WTC11 (cell line): ENCODE measurements at regions not wholly inside any gene's neighbourhood (a gene's known extent, or its start where the extent isn't known, plus 50 kb on each side); places are given as distances from the start of the nearest gene placed in this dataset.

Experiments
- ATAC-seq: fragments of 200-7000 bp; cut with Tn5 transposase; 2 replicates; pipeline ENCODE4 v1.10.0; 2021; ENCODE audit warnings: mild to moderate bottlenecking, moderate library complexity
- CTCF ChIA-PET: fragments of 300-600 bp; sonication (Branson Sonifier 250); formaldehyde crosslinking; loops from one replicate; lab custom pipeline; 2021; ENCODE audit warnings: antibody characterized with exemption; lab: Charles Lee
- POLR2A ChIA-PET: fragments of 350-600 bp; sonication (Branson Sonifier 250); formaldehyde crosslinking; loops from one replicate; lab custom pipeline; 2021; ENCODE audit warnings: antibody characterized with exemption; lab: Charles Lee
- DNase-seq: peaks from one replicate; pipeline ENCODE4 v3.0.0; 2021; ENCODE audit warnings: low spot score
- H3K27ac Mint-ChIP-seq: 2 replicates; pipeline ENCODE4 v1.8.0; 2021; ENCODE audit warnings: mixed read lengths
- H3K27me3 Mint-ChIP-seq: 2 replicates; pipeline ENCODE4 v1.8.0; 2021; ENCODE audit warnings: low read depth, mild to moderate bottlenecking, moderate library complexity, mixed read lengths
- H3K36me3 Mint-ChIP-seq: 2 replicates; pipeline ENCODE4 v1.8.0; 2021; ENCODE audit warnings: mixed read lengths
- H3K4me1 Mint-ChIP-seq: 2 replicates; pipeline ENCODE4 v1.8.0; 2022; ENCODE audit warnings: mixed read lengths
- H3K4me3 Mint-ChIP-seq: 2 replicates; pipeline ENCODE4 v1.8.0; 2021; ENCODE audit warnings: mild to moderate bottlenecking, moderate library complexity, mixed read lengths
- H3K9me3 Mint-ChIP-seq: 2 replicates; pipeline ENCODE4 v1.8.0; 2021; ENCODE audit warnings: mixed read lengths
- AR ChIP-seq: fragments of 250-450 bp; sonication (Bioruptor Pico); IDR thresholded peaks from 2 replicates; pipeline ENCODE4 v1.9.0; 2021; ENCODE audit warnings: mild to moderate bottlenecking
- CDX4 ChIP-seq: fragments of 250-450 bp; sonication (Bioruptor Pico); IDR thresholded peaks from 2 replicates; pipeline ENCODE4 v1.9.0; 2021; ENCODE audit warnings: moderate library complexity, mild to moderate bottlenecking, inconsistent platforms, borderline replicate concordance
- CREB1 ChIP-seq: sonication (generic); formaldehyde crosslinking; IDR thresholded peaks from 2 replicates; pipeline ENCODE4 v1.8.0; 2023; ENCODE audit warnings: mild to moderate bottlenecking, missing genetic modification reagents
- NR1H2 ChIP-seq: sonication (generic); formaldehyde crosslinking; IDR thresholded peaks from 2 replicates; pipeline ENCODE4 v1.9.0; 2021; ENCODE audit warnings: mild to moderate bottlenecking, moderate library complexity, missing genetic modification reagents
- OVOL2 ChIP-seq: fragments of 250-450 bp; sonication (Bioruptor Pico); IDR thresholded peaks from 2 replicates; pipeline ENCODE4 v1.9.0; 2021; ENCODE audit warnings: mild to moderate bottlenecking, borderline replicate concordance
- PREB ChIP-seq: sonication (generic); formaldehyde crosslinking; IDR thresholded peaks from 2 replicates; pipeline ENCODE4 v1.8.1; 2022; ENCODE audit warnings: mild to moderate bottlenecking, missing genetic modification reagents, moderate library complexity, borderline replicate concordance
- RORB ChIP-seq: fragments of 250-450 bp; sonication (Bioruptor Pico); IDR thresholded peaks from 2 replicates; pipeline ENCODE4 v1.9.0; 2021; ENCODE audit warnings: mild to moderate bottlenecking
- SMAD3 ChIP-seq: sonication (generic); formaldehyde crosslinking; IDR thresholded peaks from 2 replicates; pipeline ENCODE4 v1.8.0; 2022; ENCODE audit warnings: missing genetic modification reagents, mild to moderate bottlenecking, borderline replicate concordance
- SMAD4 ChIP-seq: sonication (generic); formaldehyde crosslinking; IDR thresholded peaks from 2 replicates; pipeline ENCODE4 v1.8.0; 2022; ENCODE audit warnings: mild to moderate bottlenecking, missing genetic modification reagents
- SOX15 ChIP-seq: fragments of 250-450 bp; sonication (Bioruptor Pico); IDR thresholded peaks from 2 replicates; pipeline ENCODE4 v1.9.0; 2021; ENCODE audit warnings: mild to moderate bottlenecking
- USF1 ChIP-seq: sonication (generic); formaldehyde crosslinking; IDR thresholded peaks from 2 replicates; pipeline ENCODE4 v1.8.0; 2022; ENCODE audit warnings: mild to moderate bottlenecking, missing genetic modification reagents
- ZMAT4 ChIP-seq: fragments of 250-450 bp; sonication (Bioruptor Pico); IDR thresholded peaks from 2 replicates; pipeline ENCODE4 v1.9.0; 2021; ENCODE audit warnings: mild to moderate bottlenecking
- ZNF396 ChIP-seq: fragments of 250-450 bp; sonication (Bioruptor Pico); IDR thresholded peaks from 2 replicates; pipeline ENCODE4 v1.8.0; 2021; ENCODE audit warnings: mild to moderate bottlenecking, moderate library complexity, borderline replicate concordance
- ZNF512 ChIP-seq: sonication (generic); formaldehyde crosslinking; IDR thresholded peaks from 2 replicates; pipeline ENCODE4 v1.8.1; 2022; ENCODE audit warnings: missing genetic modification reagents, borderline replicate concordance

GRCh38 chr6:156699935-156700334, 77.2 kb upstream of the ARID1B start (continued):
- TF ChIP-seq NR1H2 (CRISPR knock-in tag) (no peak), CDX4 (no peak), CREB1 (no peak)

GRCh38 chr6:156699017-156699421, 78.2 kb upstream of the ARID1B start:
- Mint-ChIP-seq H3K36me3 (no peaks in the 10 kb centered on the region), H3K4me1 (no peaks in the 10 kb centered on the region), H3K27me3 (no peaks in the 10 kb centered on the region), H3K4me3 (no peak overlapping the region), H3K9me3 (no peaks in the 10 kb centered on the region), H3K27ac (no peak overlapping the region)
- TF ChIP-seq OVOL2 (CRISPR knock-in tag): no peak
- no peak for TF ChIP-seq AR
- DNase-seq (no peak), ATAC-seq (no peak)
- POLR2A ChIA-PET: no interaction called here
- CTCF ChIA-PET: no interaction called here

- no peaks in the 10 kb centered on the region for H3K27me3 Mint-ChIP-seq
- TF ChIP-seq RORB (CRISPR knock-in tag): no peak
- TF ChIP-seq PREB (CRISPR knock-in tag): no peak
- no peak for TF ChIP-seq SOX15 (CRISPR knock-in tag)
- no peak for TF ChIP-seq ZNF512
- TF ChIP-seq SMAD3: no peak
- no peak for TF ChIP-seq ZNF396 (CRISPR knock-in tag)
- TF ChIP-seq SMAD4 (CRISPR knock-in tag): no peak
- TF ChIP-seq ZMAT4 (CRISPR knock-in tag): no peak
- no peak for TF ChIP-seq USF1 (CRISPR knock-in tag)
- TF ChIP-seq, all 79 proteins: peak for 0
- no peak overlapping the region for H3K4me3 Mint-ChIP-seq
- ATAC-seq (no peak), DNase-seq (no peak)
- no peaks in the 10 kb centered on the region for H3K9me3 Mint-ChIP-seq
- H3K36me3 Mint-ChIP-seq: no peaks in the 10 kb centered on the region
- ChIA-PET CTCF (no interaction called here), POLR2A (no interaction called here)
- no peak overlapping the region for H3K27ac Mint-ChIP-seq
- H3K4me1 Mint-ChIP-seq: no peaks in the 10 kb centered on the region
Observed at GRCh38 chr6:156698239-156699016, 78.8 kb upstream of the ARID1B start.
